IMR-90 (cell line): ENCODE measurements at regions not wholly inside any gene's neighbourhood (a gene's known extent, or its start where the extent isn't known, plus 50 kb on each side); places are given as distances from the start of the nearest gene placed in this dataset.

ENCODE experiments used
- ATAC-seq: fragments of 200-7000 bp; cut with Tn5 transposase; 2 replicates; pipeline ENCODE4 v1.9.1; 2020; ENCODE audit warnings: low read depth, mild to moderate bottlenecking, moderate library complexity
- BruUV-seq: library from RNA; stranded (reverse); fragments of 400-500 nt; replicated peaks from 2 replicates; lab custom pipeline; 2021; lab: Mats Ljungman, UMichigan
- CTCF ChIA-PET: fragments of 300-600 bp; formaldehyde crosslinking; extraction: SDS; loops from one replicate; lab custom pipeline; 2021; ENCODE audit warnings: antibody characterized with exemption; lab: Yijun Ruan, JAX
- POLR2A ChIA-PET: fragments of 300-600 bp; sonication (Branson Sonifier 250); formaldehyde crosslinking; loops from one replicate; lab custom pipeline; 2022; ENCODE audit warnings: antibody characterized with exemption; ENCODE audit not compliant: unreplicated experiment; lab: Charles Lee
- DNase-seq: peaks from one replicate; pipeline ENCODE4 v3.0.0; 2013
- H2AFZ ChIP-seq: replicated peaks from 2 replicates; pipeline ENCODE3; 2013; ENCODE audit warnings: low read length, mild to moderate bottlenecking; ENCODE audit not compliant: poor library complexity
- H2AK5ac ChIP-seq: 2 replicates; pipeline ENCODE4 v1.6.1; 2013; ENCODE audit warnings: low read depth, low read length, inconsistent platforms
- H2AK9ac ChIP-seq: replicated peaks from 2 replicates; pipeline ENCODE3; 2013; ENCODE audit warnings: mild to moderate bottlenecking, low read depth, low read length, moderate library complexity; ENCODE audit not compliant: poor library complexity
- H2BK120ac ChIP-seq: 2 replicates; pipeline ENCODE4 v1.6.1; 2013; ENCODE audit warnings: low read depth, low read length, inconsistent platforms
- H2BK15ac ChIP-seq: 3 replicates; pipeline ENCODE4 v1.6.1; 2013; ENCODE audit warnings: low read depth, low read length, inconsistent platforms
- H2BK20ac ChIP-seq: 2 replicates; pipeline ENCODE4 v1.6.1; 2013; ENCODE audit warnings: low read depth, mild to moderate bottlenecking, inconsistent platforms, low read length, moderate library complexity
- H2BK5ac ChIP-seq: 2 replicates; pipeline ENCODE4 v1.6.1; 2013; ENCODE audit warnings: mild to moderate bottlenecking, low read depth, low read length, inconsistent platforms; ENCODE audit not compliant: poor library complexity, severe bottlenecking
- H3K14ac ChIP-seq: replicated peaks from 2 replicates; pipeline ENCODE4 v1.6.1; 2013; ENCODE audit warnings: low read depth, low read length, inconsistent platforms
- H3K18ac ChIP-seq: 2 replicates; pipeline ENCODE4 v1.6.1; 2013; ENCODE audit warnings: low read depth, low read length, control low read depth
- H3K23ac ChIP-seq: 2 replicates; pipeline ENCODE4 v1.6.1; 2013; ENCODE audit warnings: low read depth, low read length, inconsistent platforms
- H3K27ac ChIP-seq: 2 replicates; pipeline ENCODE4 v1.5.1; 2013; ENCODE audit warnings: mild to moderate bottlenecking, control low read depth, low read length; ENCODE audit not compliant: insufficient read depth
- H3K27me3 ChIP-seq: 2 replicates; pipeline ENCODE4 v1.6.1; 2013; ENCODE audit warnings: low read length; ENCODE audit not compliant: control insufficient read depth, insufficient read depth
- H3K36me3 ChIP-seq: 2 replicates; pipeline ENCODE4 v1.6.1; 2013; ENCODE audit warnings: low read length, mixed read lengths; ENCODE audit not compliant: control insufficient read depth, insufficient read depth
- H3K4ac ChIP-seq: 2 replicates; pipeline ENCODE4 v1.6.1; 2013; ENCODE audit warnings: low read depth, low read length, inconsistent platforms
- H3K4me1 ChIP-seq: 2 replicates; pipeline ENCODE4 v1.6.1; 2013; ENCODE audit warnings: low read length, mixed read lengths; ENCODE audit not compliant: control insufficient read depth, insufficient read depth
- H3K4me2 ChIP-seq: 2 replicates; pipeline ENCODE4 v1.6.1; 2013; ENCODE audit warnings: low read depth, mild to moderate bottlenecking, control low read depth, low read length, moderate library complexity
- H3K4me3 ChIP-seq: 2 replicates; pipeline ENCODE4 v1.5.1; 2013; ENCODE audit warnings: low read depth, mild to moderate bottlenecking, control low read depth, low read length, moderate library complexity; ENCODE audit not compliant: insufficient read depth
- H3K56ac ChIP-seq: 2 replicates; pipeline ENCODE4 v1.6.1; 2013; ENCODE audit warnings: low read length, inconsistent platforms; ENCODE audit not compliant: insufficient read depth; ENCODE audit errors: extremely low read depth
- H3K79me1 ChIP-seq, 2 experiments: 2 replicates each; pipeline ENCODE4 v1.6.1; 2013; ENCODE audit warnings: low read length in 2 of 2, inconsistent platforms in 1 of 2, low read depth in 1 of 2
- H3K9ac ChIP-seq: 2 replicates; pipeline ENCODE4 v1.6.1; 2013; ENCODE audit warnings: low read depth, low read length, control low read depth
- H3K9me1 ChIP-seq: 2 replicates; pipeline ENCODE4 v1.6.1; 2013; ENCODE audit warnings: low read length, inconsistent platforms; ENCODE audit not compliant: insufficient read depth
- H3K9me3 ChIP-seq: 2 replicates; pipeline ENCODE4 v1.6.1; 2013; ENCODE audit warnings: low read length; ENCODE audit not compliant: control insufficient read depth, insufficient read depth
- H4K20me1 ChIP-seq: 2 replicates; pipeline ENCODE4 v1.6.1; 2013; ENCODE audit warnings: low read length, inconsistent platforms; ENCODE audit not compliant: insufficient read depth
- H4K5ac ChIP-seq: 2 replicates; pipeline ENCODE4 v1.6.1; 2013; ENCODE audit warnings: mild to moderate bottlenecking, low read depth, low read length, control low read depth
- H4K8ac ChIP-seq, 2 experiments: 2 replicates each; pipeline ENCODE4 v1.6.1; 2013; ENCODE audit warnings: low read depth in 2 of 2, low read length in 2 of 2, control low read depth in 1 of 2, inconsistent platforms in 1 of 2
- H4K91ac ChIP-seq: 2 replicates; pipeline ENCODE4 v1.6.1; 2013; ENCODE audit warnings: low read depth, low read length, inconsistent platforms; ENCODE audit not compliant: insufficient read depth
- BHLHE40 ChIP-seq: fragments of 150-350 bp; IDR thresholded peaks from 2 replicates; pipeline ENCODE4 v1.6.1; 2016; ENCODE audit warnings: mild to moderate bottlenecking, low read depth, low read length
- CEBPB ChIP-seq: IDR thresholded peaks from 2 replicates; pipeline ENCODE4 v1.6.1; 2012; ENCODE audit warnings: low read depth, low read length, improper control_type of control experiment
- CHD1 ChIP-seq: IDR thresholded peaks from 2 replicates; pipeline ENCODE4 v1.6.1; 2012; ENCODE audit warnings: low read depth, low read length, improper control_type of control experiment
- CTCF ChIP-seq: conservative IDR thresholded peaks from 2 replicates; pipeline ENCODE4 v1.5.1; 2012; ENCODE audit warnings: mild to moderate bottlenecking, low read depth, low read length, improper control_type of control experiment
- ELK1 ChIP-seq: fragments of 150-350 bp; IDR thresholded peaks from 2 replicates; pipeline ENCODE4 v1.6.1; 2016; ENCODE audit warnings: low read depth, mild to moderate bottlenecking, low read length, moderate library complexity, borderline replicate concordance
- FOS ChIP-seq: fragments of 150-350 bp; IDR thresholded peaks from 2 replicates; pipeline ENCODE4 v1.6.1; 2016; ENCODE audit warnings: low read depth, low read length
- MAFK ChIP-seq: IDR thresholded peaks from 2 replicates; pipeline ENCODE4 v1.6.1; 2012; ENCODE audit warnings: low read depth, low read length, improper control_type of control experiment
- MAZ ChIP-seq: IDR thresholded peaks from 2 replicates; pipeline ENCODE4 v1.6.1; 2012; ENCODE audit warnings: low read depth, mild to moderate bottlenecking, low read length, improper control_type of control experiment, moderate library complexity, borderline replicate concordance
- MXI1 ChIP-seq: IDR thresholded peaks from 2 replicates; pipeline ENCODE4 v1.6.1; 2012; ENCODE audit warnings: low read depth, mild to moderate bottlenecking, low read length, moderate library complexity, borderline replicate concordance
- NFE2L2 ChIP-seq: fragments of 150-350 bp; IDR thresholded peaks from 2 replicates; pipeline ENCODE4 v1.6.1; 2016; ENCODE audit warnings: low read depth, mild to moderate bottlenecking, low read length
- POLR2A ChIP-seq: IDR thresholded peaks from 2 replicates; pipeline ENCODE4 v1.6.1; 2012; ENCODE audit warnings: mild to moderate bottlenecking, low read depth, low read length
- RAD21 ChIP-seq: IDR thresholded peaks from 2 replicates; pipeline ENCODE4 v1.6.1; 2012; ENCODE audit warnings: low read length, improper control_type of control experiment
- RCOR1 ChIP-seq: IDR thresholded peaks from 2 replicates; pipeline ENCODE4 v1.6.1; 2012; ENCODE audit warnings: mild to moderate bottlenecking, low read length, improper control_type of control experiment; ENCODE audit not compliant: insufficient replicate concordance
- RFX5 ChIP-seq: IDR thresholded peaks from 2 replicates; pipeline ENCODE4 v1.8.0; 2012; ENCODE audit warnings: low read depth, mild to moderate bottlenecking, low read length, moderate library complexity
- SMC3 ChIP-seq: fragments of 150-350 bp; IDR thresholded peaks from 2 replicates; pipeline ENCODE4 v1.6.1; 2016; ENCODE audit warnings: low read depth, mild to moderate bottlenecking, antibody characterized with exemption, low read length, moderate library complexity
- WGBS, 2 experiments: methylation state at CpG; one replicate each; pipeline versions ENCODE4 v1.1.5 to v1.1.7; 2013; ENCODE audit warnings: missing lambda C conversion rate in 2 of 2; ENCODE audit not compliant: insufficient read length in 1 of 2; ENCODE audit errors: extremely low coverage in 2 of 2; 5-methylcytosine and 5-hydroxymethylcytosine counted together
- dilution Hi-C: fragments of 300-500 bp; cut with HindIII; formaldehyde crosslinking; loops from one replicate; pipeline ENCODE4 v1.14.3; 2018; ENCODE audit warnings: low sequenced_read_pairs; ENCODE audit not compliant: unreplicated experiment
- in situ Hi-C: fragments of 300-500 bp; cut with MboI; formaldehyde crosslinking; loops from 3 replicates; pipeline ENCODE4 v1.14.3; 2019; ENCODE audit warnings: low sequenced_read_pairs, inconsistent platforms, mixed read lengths
- intact Hi-C: fragments of 100-400 bp; cut with micrococcal nuclease; formaldehyde crosslinking; loops from 2 replicates; pipeline ENCODE4 v1.10.0; 2022

GRCh38 chr2:114038710-114039109 lies 148.8 kb downstream of the ACTR3 start:
- Histone ChIP-seq H3K56ac (no peak overlapping the region), H3K27me3 (peaks cover 7% of the 10 kb centered on the region), H3K79me1 (no peaks in the 10 kb centered on the region), H3K4ac (no peak overlapping the region), H4K8ac (no peak overlapping the region), H3K23ac (no peak overlapping the region), H3K9me3 (no peaks in the 10 kb centered on the region), H4K20me1 (no peaks in the 10 kb centered on the region), H3K27ac (no peak overlapping the region), H3K36me3 (no peaks in the 10 kb centered on the region), H2AFZ (no peak overlapping the region), H2AK5ac (no peak overlapping the region), H3K4me1 (no peaks in the 10 kb centered on the region), H2BK5ac (no peak overlapping the region), H2BK120ac (no peak overlapping the region), H2BK20ac (no peak overlapping the region), H3K9me1 (no peaks in the 10 kb centered on the region), H4K5ac (no peak overlapping the region), H3K4me2 (no peak overlapping the region), H2AK9ac (no peak overlapping the region), H3K14ac (no peak overlapping the region), H2BK15ac (no peak overlapping the region), H3K18ac (no peak overlapping the region), H3K9ac (no peak overlapping the region), H4K91ac (no peak overlapping the region), H3K4me3 (no peak overlapping the region)
- intact Hi-C loops: no loop called here
- ChIA-PET CTCF (no interaction called here), POLR2A (no interaction called here)
- ATAC-seq: no peak
- dilution Hi-C loops: no loop called here
- DNase-seq: no peak
- TF ChIP-seq RCOR1 (no peak), POLR2A (no peak), RAD21 (no peak), MAZ (no peak), BHLHE40 (no peak), CEBPB (no peak), MAFK (no peak), CHD1 (no peak), NFE2L2 (no peak), CTCF (no peak), FOS (no peak), SMC3 (no peak), RFX5 (no peak), ELK1 (no peak), MXI1 (no peak)
- 67% methylated on average over 1 of the region's 3 CpGs; no CpG with 5 or more reads in 1 of the 2 experiments for WGBS, 2 experiments
- in situ Hi-C loops: no loop called here
- BruUV-seq: no TSS peak
